Lung (tissue), 11 donors: ENCODE measurements at regions not wholly inside any gene's neighbourhood (a gene's known extent, or its start where the extent isn't known, plus 50 kb on each side); places are given as distances from the start of the nearest gene placed in this dataset.

ENCODE experiments used
- ATAC-seq: fragments of 200-7000 bp; cut with Tn5 transposase; one replicate; pipeline ENCODE4 v1.9.1; 2020; ENCODE audit warnings: moderate number of reproducible peaks; ENCODE audit not compliant: insufficient read depth, low FRiP score
- DNase-seq, 3 donors: peaks; one replicate each; pipeline ENCODE4 v3.0.0-alpha.2; 2013 to 2017
- H3K27ac ChIP-seq, 2 donors: one replicate each; pipeline ENCODE4 v1.5.1; 2013; ENCODE audit warnings: mild to moderate bottlenecking in 2 of 2, moderate library complexity in 2 of 2, control low read depth in 1 of 2, inconsistent platforms in 1 of 2, low read depth in 1 of 2, low read length in 1 of 2
- H3K27me3 ChIP-seq, 3 donors: one replicate each; pipeline ENCODE4 v1.5.1; 2013; ENCODE audit warnings: low read length in 2 of 3; ENCODE audit not compliant: control insufficient read depth in 3 of 3, insufficient read depth in 3 of 3
- H3K36me3 ChIP-seq, 4 donors: one replicate each; pipeline ENCODE4 v1.5.1; 2013; ENCODE audit warnings: low read length in 4 of 4, mild to moderate bottlenecking in 1 of 4, moderate library complexity in 1 of 4; ENCODE audit not compliant: control insufficient read depth in 4 of 4, insufficient read depth in 4 of 4
- H3K4me1 ChIP-seq, 5 donors: one replicate each; pipeline ENCODE4 v1.5.1; 2013; ENCODE audit warnings: low read length in 5 of 5, mild to moderate bottlenecking in 2 of 5, moderate library complexity in 1 of 5; ENCODE audit not compliant: control insufficient read depth in 5 of 5, insufficient read depth in 5 of 5
- H3K4me3 ChIP-seq: one replicate; pipeline ENCODE4 v1.5.1; 2013; ENCODE audit warnings: mild to moderate bottlenecking, control low read depth, moderate library complexity
- H3K9ac ChIP-seq, 2 donors: one replicate each; pipeline ENCODE4 v1.5.1; 2013; ENCODE audit warnings: low read length in 2 of 2, control low read depth in 1 of 2; ENCODE audit not compliant: insufficient read depth in 1 of 2
- H3K9me3 ChIP-seq, 4 donors: one replicate each; pipeline ENCODE4 v1.5.1; 2013; ENCODE audit warnings: low read length in 3 of 4, mild to moderate bottlenecking in 1 of 4, moderate library complexity in 1 of 4; ENCODE audit not compliant: control insufficient read depth in 4 of 4, insufficient read depth in 3 of 4
- CTCF ChIP-seq: IDR thresholded peaks from 2 replicates; pipeline ENCODE4 v1.5.1; 2012; ENCODE audit warnings: mild to moderate bottlenecking; ENCODE audit errors: control extremely low read depth, extremely low read depth
- WGBS, 2 donors: extraction: QIAGEN DNeasy Blood & Tissue Kit; methylation state at CpG; one replicate each; pipeline ENCODE4 v1.1.7; 2013; 5-methylcytosine and 5-hydroxymethylcytosine counted together
- donor health status: control.
- donor health status: control.
- donor health status: Bipolar disorder and iron deficiency.
- donor health status: healthy.
- donor health status: DM: yes; HTN: yes; CAD: no.

GRCh38 chr4:4603592-4603991, 61.7 kb upstream of the STX18 start:
- Histone ChIP-seq H3K36me3 (no peaks in the 10 kb centered on the region), H3K27me3 (no peaks in the 10 kb centered on the region), H3K4me3 (no peak overlapping the region), H3K9me3 (peaks cover 0 to 2% (median 0%) of the 10 kb centered on the region in 4 donors), H3K9ac (no peak overlapping the region), H3K27ac (no peak overlapping the region), H3K4me1 (no peaks in the 10 kb centered on the region)
- no peak for ATAC-seq
- WGBS, 2 donors = 64 to 82% methylated on average over 5 of the region's 5 CpGs
- no peak for DNase-seq
- no peak for TF ChIP-seq CTCF

- no peak for TF ChIP-seq CTCF
- WGBS, 2 donors = 72 to 85% methylated on average over 4 of the region's 4 CpGs
- Histone ChIP-seq H3K9ac (no peak overlapping the region), H3K36me3 (no peaks in the 10 kb centered on the region), H3K4me3 (no peak overlapping the region), H3K4me1 (no peaks in the 10 kb centered on the region), H3K27ac (no peak overlapping the region), H3K9me3 (peaks cover 0 to 2% (median 0%) of the 10 kb centered on the region in 4 donors), H3K27me3 (no peaks in the 10 kb centered on the region)
- DNase-seq = no peak
- ATAC-seq = no peak
Observed at GRCh38 chr4:4603067-4603466, 61.2 kb upstream of the STX18 start.

- Histone ChIP-seq H3K36me3 (no peaks in the 10 kb centered on the region), H3K4me1 (no peaks in the 10 kb centered on the region), H3K9me3 (peaks cover 0 to 2% (median 0%) of the 10 kb centered on the region in 4 donors), H3K27ac (no peak overlapping the region), H3K9ac (no peak overlapping the region), H3K27me3 (no peaks in the 10 kb centered on the region), H3K4me3 (no peak overlapping the region)
- no peak for ATAC-seq
- no peak for DNase-seq
- no peak for TF ChIP-seq CTCF
- 96 to 97% methylated on average over 2 of the region's 2 CpGs for WGBS, 2 donors
Observed at GRCh38 chr4:4602468-4602867, 60.6 kb upstream of the STX18 start.

GRCh38 chr4:4601803-4602369, 60.0 kb upstream of the STX18 start:
- Histone ChIP-seq H3K9me3 (peaks cover 0 to 2% (median 0%) of the 10 kb centered on the region in 4 donors), H3K27ac (no peak overlapping the region), H3K4me1 (no peaks in the 10 kb centered on the region), H3K36me3 (no peaks in the 10 kb centered on the region), H3K27me3 (no peaks in the 10 kb centered on the region), H3K4me3 (no peak overlapping the region), H3K9ac (no peak overlapping the region)
- DNase-seq = no peak
- 91 to 94% methylated on average over 13 of the region's 13 CpGs for WGBS, 2 donors
- TF ChIP-seq CTCF = no peak
- no peak for ATAC-seq
